Neural cell (in vitro differentiated cells): ENCODE measurements at regions not wholly inside any gene's neighbourhood (a gene's known extent, or its start where the extent isn't known, plus 50 kb on each side); places are given as distances from the start of the nearest gene placed in this dataset.

ENCODE experiments used
- CTCF ChIP-seq: fragments of 450-650 bp; IDR thresholded peaks from 2 replicates; pipeline ENCODE4 v1.5.1; 2014; ENCODE audit warnings: antibody characterized with exemption, mild to moderate bottlenecking, moderate library complexity; ENCODE audit not compliant: poor library complexity, severe bottlenecking
- EZH2 ChIP-seq: fragments of 200-600, 300-800 bp; shearing (Covaris generic), sonication (generic); IDR thresholded peaks from 2 replicates; pipeline ENCODE4 v1.6.1; 2014; ENCODE audit warnings: antibody characterized with exemption, low read length, borderline replicate concordance, mild to moderate bottlenecking; ENCODE audit not compliant: insufficient read depth, poor library complexity, severe bottlenecking

DNA sequence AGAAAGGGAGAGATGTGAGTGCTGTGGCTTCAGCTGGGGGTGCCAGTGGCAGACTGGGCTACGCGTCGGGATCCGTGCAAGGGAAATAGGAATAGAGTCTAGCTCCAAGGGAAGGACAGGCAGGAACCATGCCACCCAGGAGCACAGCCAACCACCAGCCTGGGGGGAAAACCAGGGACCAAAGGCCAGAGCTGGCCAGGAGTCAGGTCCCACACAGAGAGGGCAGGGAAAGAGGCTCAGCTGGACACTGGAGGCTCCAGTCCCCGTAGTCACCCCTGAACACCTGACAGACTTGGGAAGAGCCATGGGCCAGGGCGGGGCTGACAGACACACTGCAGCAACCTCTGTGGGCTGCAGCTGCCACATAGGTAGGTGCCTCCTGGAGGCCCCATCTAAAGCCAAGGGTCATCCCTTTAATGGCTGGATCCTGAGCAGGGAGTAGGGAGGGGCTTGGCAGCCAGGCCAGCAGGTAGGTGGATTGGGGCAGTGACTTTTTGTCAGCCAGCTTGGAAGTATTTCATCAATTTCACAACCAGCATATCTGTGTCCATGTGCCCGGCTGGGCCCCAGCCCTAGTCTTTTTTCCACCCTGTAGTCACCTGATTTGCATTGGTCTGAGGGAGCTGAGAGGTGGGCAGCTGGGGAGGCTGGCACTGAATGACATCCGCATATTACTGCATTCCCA lies 163.2 kb downstream of the SH2D4B start:
- TF ChIP-seq EZH2 (no peak), CTCF (no peak)
